NCI-H345 treated with DMSO at 0.1 percent for 48 hours (cell line): ENCODE measurements at regions not wholly inside any gene's neighbourhood (a gene's known extent, or its start where the extent isn't known, plus 50 kb on each side); places are given as distances from the start of the nearest gene placed in this dataset.

Experiments
- DNase-seq: peaks from one replicate; lab custom pipeline; 2025; ENCODE audit not compliant: unreplicated experiment; lab: John Stamatoyannopoulos, UW

DNA sequence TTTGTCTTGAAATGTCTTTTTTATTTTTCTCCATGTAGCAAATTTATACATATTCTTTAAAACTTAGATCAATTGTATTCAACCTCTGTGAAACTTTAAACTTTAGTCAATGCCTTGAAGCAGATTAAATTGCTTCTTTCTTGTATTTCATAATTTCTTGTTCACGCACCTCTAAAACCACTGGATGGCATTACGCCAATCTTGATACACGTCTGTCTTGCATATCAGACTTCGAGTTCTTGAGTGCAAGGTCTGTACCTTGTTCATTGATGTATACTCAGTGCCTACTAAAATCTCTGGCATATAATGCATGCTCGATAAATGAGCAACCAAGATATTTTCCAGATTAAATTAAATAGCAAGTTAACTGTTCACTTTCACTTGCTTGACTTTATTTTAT is 236.8 kb downstream of the CASP12 start:
- DNase-seq: no peak

DNA sequence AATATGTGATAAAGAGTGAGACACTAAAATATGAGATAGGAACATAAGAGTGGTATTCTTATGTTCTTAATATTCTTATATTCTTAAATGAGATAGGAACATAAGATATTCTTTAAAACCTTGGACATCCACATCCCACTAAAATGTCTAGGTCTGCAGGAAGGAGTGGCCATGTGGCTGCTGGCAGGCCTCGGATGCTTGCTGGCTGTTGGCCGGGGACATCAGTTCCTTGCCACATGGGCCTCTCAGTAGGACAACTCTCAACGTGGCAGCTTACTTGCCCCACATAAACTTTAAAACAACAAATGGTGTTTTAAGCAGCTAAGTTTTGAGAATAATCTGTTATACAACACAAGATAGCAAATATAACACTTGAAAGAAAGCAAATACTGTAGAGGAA is 240.1 kb downstream of the CASP12 start:
- DNase-seq: no peak

DNA sequence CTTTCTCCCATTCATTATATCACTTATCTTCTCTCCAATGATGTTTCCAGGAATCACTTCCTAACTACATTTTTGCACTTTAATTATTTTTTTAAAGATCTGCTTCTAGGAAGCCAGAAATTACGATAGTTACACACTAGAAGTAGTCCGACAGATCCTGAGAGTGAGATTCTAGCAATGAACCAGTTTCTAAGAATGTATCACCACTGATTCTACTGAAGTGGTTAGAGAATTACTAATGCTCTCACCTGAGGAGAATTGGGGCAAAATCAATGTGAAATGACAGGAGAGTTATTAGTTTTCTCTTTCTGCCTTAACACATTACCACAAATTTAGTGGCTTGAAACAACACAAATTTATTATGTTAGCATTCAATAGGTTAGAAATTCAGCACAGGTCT is 241.2 kb downstream of the CASP12 start:
- DNase-seq: no peak

DNA sequence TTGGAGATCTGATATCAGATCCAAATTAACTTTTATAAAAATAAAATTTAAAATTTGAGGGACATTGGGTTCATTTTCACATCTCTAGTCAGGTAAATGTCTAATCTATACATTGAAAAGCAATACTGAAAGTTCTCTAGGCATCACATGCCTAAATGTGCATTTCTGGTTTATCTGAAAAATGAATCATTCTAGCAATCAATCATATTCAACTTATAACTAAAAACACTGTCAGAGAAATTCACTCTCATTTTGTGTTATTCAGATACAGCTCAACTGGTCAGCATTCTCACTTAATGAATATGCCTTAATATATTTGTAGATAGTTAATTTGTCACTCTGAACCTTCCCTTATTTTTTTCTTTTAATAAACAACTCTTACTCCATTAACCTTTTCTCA is 243.2 kb downstream of the CASP12 start:
- no peak for DNase-seq

DNA sequence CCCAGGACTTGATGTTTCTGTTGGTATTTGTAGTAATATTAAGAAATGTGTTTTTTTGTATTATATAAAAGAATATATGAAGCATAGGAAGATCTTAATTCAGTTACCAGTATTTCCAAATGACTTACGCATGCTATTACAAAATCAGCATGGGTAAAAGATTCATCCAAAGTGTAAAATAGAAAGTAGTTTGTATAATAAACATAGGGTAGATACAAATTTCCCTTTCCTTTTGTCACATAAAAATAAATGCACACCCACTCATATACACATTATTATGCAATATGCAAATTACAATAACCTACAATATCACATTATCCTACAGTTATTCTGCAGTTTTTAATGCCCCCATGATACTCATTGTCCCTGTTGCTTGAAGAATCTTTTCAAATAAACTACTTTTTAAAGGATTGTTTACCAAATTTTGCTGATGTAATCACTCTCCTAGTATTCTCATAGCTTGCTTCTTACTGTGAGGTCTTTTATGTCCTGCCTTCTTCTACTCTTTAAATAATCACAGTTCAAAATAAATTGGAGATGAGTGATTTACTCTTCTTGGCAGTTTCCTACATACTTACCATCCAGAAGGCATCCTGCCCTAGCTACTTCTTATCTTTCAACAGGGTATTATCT is 244.0 kb downstream of the CASP12 start:
- no peak for DNase-seq

DNA sequence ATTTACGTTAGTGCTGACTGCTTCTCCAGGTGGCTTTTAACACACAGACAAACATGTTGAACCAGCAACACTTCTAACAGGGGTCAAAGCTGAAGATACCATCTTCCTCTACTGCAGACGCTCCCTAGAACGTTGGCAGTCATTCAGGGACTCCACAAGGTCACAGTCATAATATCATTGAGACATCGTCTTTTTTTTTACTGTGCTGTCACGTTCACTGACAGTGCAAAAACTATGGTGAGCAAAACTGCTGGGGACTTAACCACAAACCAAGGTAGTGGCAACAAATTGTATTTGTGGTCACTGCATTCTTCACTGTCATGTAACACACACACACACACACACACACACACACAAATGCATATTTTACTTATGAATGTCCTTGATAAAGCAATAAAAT is 244.9 kb downstream of the CASP12 start:
- no peak for DNase-seq

DNA sequence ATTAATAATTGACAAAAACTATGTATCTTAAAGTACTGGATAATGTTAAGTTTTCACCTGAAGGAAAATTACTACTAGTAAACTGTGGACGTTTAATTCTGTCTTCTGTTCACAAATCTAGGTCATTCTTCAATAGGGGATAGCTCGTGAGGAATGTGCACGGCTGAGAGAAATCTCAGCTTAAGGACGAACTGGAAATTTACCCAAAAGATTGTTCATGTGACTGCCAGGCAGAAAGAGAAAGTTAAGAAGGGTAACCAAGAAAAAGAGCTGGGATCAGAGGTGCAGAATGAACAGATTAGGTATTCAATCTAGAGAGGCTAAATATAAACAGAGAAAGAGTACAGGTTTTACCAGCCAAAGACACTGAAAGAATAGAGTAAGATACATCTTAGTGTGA is 245.3 kb downstream of the CASP12 start:
- DNase-seq: no peak

DNA sequence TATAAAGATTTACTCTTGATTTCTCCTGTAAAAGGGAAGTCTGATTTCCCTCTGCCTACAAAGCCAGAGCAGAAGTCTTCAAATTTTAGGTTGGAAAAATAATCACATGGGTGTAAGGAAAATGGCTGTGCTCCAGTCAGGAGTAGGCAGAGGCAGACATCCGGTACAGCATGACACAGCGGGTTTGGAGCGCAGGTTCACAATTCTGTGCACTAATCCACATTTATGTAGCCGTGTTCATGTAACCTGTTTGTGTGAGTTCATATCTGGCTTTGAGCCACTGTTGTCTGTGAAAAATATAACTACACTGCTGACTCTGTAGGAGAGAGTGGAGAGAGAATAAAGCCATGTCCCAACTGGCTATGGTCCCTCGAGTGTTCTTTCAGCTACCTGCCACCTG is 248.0 kb downstream of the CASP12 start:
- DNase-seq: no peak

DNA sequence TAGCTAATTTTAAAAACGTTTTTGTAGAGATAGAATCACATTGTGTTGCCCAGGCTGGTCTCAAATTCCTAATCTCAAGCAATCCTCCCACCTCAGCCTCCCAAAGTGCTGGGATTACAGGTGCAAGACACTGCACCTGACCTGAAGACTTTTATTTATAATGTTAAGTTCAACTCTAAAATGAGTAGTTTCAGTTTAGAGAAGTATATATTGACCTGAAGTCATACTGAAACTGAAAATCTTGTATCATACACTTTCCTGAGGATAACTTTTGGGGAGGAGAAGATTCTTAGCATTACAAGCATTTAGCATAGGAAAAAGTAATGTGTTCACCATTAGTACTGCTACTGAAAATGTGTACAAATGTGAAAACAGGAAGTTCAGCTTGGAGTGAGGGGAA is 249.3 kb downstream of the CASP12 start:
- no peak for DNase-seq

DNA sequence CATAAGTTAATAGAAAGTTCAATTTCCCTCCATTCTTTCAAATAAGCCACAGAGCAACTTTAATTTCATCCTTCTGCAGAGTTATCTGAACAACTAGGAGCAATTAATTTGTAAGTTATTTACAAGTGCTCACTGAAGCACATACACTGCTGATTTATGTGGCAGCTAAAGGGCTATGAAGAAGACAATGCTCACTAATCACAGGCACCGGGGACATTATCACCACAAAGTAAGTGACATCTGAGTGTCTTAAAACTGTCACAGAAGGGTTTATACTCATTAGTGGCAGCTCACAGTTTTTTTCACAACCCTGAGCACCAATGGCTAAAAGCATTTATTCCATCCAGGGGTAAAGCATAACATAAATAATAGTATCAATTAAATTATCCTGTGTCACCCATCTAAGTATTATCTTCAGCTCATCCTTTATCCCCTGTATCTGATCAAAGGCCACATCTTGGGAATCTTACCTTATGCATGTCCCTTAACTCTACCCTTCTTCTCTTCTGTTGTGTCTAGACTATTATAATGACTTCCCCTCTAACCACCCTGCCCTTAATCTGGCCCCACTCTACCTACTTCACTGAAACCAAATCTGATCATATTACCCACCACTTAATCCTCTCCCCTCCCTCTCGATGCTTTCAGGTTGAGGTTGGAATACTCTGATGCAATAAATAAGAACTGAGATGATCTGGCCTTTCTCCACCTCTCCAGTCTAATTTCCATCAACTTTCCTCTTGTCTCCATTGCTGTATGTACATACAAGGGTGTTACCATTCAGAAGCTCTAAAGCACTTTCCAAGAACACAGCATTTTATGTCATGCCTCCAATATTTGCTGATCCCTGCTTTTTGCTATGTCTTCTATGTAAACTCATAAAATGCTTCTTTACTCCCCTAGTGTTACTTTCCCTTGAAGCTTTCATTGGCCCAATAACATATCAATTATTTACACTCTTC is 252.7 kb downstream of the CASP12 start:
- DNase-seq: no peak

DNA sequence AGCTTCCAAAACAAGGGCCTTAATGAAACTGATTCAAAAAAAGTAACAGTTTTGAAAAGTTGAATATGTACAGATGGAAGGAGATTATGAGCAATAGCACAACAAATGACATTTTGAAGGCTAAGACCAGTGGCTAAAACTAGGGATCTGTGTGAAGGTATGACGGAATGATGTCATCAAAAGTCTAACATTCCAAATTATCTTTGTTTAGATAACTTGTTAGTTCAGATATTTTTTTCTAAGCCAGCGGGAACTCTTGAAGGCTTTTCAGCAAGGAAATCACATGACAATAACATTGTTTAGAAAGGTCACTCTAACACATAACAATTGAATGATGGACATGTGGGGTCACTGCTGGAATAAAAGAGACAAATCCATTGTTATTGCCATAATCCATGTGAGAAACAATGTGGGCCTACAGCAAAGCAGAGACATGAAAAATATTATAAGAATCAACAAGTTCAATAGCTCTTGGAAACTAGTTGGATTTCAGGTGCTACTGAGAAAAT is 260.5 kb downstream of the CASP12 start:
- no peak for DNase-seq

DNA sequence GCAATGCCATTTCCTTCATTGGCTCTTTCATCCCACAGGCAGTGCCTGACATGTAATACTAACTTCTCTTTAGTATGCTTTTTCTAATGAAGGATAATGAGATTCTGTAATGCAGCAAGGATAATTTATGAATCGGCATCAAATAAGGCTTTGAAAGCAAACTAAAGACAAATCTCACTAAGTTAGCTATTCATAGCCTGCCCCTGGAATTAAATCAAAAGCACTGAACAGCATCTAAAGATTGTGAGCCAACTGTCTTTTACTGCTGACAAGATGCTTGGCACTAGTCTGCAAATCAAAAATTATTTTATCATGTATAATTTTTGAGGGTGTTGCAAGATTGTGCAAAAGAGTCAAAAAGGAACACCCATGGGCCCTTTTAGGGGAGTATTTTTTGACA is 265.0 kb downstream of the CASP12 start:
- no peak for DNase-seq

DNA sequence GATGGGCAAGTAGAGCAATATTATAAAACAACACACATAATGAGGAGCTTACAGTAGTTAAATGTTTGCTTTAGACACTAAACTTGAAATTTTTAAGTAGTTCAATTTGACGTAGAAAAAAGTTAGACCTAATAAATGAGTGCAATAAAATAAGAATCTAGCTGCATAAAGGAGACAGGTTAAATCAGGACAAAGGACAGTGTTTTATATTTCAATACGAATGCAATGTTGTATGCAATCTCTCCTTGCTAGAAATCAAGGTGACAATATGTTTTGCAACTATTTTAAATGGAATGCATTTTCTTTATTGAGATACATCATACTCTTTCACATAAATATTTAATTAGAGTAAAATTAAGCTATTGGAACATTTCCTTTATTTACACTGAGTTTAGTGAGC is 267.9 kb downstream of the CASP12 start:
- no peak for DNase-seq

DNA sequence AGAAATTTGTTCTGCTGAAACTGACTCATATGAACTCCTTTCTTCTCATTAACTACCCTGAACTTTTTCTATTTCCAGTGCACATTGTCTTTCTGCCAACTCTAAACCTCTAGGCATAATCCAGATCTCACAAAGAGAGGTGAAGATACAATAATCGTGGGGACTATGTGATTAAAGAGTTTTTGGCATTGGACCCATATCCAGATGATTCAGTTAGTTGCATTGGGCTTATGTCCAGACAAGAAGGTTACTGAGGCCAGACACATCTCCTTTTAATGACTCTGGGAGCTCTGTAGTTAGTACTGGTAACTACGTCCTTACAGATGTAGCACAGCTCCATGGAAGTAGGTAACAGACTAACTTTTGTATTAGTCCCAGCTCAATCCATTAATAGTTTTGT is 273.0 kb downstream of the CASP12 start:
- DNase-seq: no peak

DNA sequence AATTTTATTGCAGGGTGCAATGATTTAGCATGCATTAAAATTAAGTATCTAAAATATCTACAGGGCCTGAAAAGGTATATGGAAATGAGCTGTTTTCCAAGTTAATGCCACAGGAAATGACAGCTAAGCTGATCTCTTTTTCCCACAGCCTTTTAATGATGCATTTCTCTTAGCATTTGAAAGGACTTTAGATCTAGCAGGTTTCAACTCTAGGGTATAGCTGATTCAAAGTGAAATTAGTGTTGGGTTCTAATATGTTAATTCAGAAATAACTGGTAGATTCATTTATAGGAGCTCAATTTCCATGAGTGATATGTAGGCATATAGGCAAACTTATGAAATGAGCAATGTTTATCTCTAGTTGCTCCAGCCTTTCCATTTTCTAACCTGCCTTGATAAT is 274.2 kb downstream of the CASP12 start:
- no peak for DNase-seq

DNA sequence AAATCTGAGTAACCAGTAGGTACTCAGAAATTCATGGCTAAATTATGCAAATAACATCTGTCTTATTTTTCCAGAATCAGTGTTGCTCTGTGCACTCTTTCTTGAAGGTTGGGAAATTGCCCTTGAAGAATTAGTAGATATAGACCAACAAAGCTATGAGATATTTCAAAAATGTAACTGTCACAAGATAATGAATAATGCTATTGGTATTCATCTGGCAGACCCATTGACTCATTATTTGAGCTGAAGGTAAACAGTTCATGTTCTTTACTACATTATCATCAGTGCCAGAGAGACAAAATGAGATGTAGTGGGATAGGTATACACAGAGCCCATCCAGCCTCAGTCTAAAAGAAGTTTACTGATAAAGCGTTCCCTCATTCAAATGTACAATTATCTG is 274.7 kb downstream of the CASP12 start:
- no peak for DNase-seq

DNA sequence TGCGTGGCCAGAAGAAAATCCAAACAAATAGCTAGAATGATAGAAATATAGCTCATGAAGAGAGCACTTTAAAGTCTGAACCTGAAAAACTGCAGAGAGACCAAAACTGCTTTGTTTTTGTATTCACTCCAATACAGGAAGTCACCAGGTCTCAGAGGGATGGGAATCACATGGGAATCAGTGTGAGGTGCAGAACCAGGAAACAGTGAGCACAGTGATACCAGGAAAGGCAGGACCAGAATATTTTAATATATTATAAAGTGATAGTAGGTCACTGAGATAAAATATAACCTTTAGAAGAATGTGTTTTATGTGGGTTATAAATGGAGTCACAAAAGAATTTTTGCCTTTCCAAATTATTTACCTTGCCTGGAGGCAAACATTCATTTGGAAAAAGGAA is 277.3 kb downstream of the CASP12 start:
- no peak for DNase-seq

DNA sequence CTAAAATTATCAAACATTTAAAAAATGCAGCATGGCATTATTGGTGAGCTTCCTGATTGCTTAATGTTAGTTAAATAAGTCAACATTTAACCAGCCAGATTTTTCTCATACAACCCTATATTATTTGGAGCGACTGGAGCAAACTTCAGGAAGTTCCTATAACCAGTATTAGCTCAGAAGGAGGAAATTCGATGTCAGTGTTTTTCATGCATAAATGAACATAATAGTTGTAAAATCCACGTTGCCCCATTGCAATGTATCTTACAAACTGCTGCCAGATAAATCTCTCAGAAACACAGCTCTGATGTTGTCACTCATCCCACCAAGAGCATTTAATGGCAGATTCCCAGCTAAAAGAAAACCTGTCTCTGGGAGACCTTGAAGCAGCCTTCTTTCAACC is 278.5 kb downstream of the CASP12 start:
- no peak for DNase-seq

DNA sequence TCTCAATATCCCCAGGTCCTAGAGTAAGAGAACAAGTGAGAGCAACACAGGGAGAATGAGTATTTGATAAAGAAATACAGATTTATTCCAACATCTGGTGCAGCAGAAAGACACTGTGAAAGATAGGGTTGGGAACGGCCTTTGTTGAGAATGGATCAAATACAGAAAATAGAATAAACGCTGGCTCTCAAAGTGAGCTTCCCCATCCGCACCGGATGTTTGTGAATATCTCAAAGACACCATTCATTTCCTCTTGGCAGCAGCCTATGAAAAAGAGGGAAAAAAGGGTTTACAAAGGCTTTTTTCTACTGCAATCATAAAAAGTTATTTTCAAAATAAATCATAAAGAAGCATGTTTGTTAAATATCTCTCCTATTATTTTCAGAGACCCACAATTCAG is 279.3 kb downstream of the CASP12 start:
- no peak for DNase-seq

DNA sequence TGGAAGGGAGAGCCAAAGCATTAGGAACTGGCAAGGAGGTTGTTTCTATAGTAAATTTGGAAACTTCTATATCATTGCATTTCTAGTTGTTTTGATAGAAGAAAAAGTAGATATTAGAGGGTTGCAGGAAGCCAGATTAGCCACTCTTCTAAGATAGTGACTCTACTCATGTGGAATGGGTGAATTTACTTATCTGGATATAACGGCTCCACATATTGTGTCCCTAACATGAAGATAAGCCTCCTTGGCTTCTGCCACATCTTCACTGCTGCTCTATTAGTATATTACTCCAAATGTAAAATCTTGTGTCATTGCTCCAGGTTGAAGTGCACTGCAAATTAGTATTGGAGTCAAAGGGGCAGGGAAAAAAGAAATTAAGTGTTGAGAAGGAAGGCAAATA is 283.3 kb downstream of the CASP12 start:
- DNase-seq: no peak

DNA sequence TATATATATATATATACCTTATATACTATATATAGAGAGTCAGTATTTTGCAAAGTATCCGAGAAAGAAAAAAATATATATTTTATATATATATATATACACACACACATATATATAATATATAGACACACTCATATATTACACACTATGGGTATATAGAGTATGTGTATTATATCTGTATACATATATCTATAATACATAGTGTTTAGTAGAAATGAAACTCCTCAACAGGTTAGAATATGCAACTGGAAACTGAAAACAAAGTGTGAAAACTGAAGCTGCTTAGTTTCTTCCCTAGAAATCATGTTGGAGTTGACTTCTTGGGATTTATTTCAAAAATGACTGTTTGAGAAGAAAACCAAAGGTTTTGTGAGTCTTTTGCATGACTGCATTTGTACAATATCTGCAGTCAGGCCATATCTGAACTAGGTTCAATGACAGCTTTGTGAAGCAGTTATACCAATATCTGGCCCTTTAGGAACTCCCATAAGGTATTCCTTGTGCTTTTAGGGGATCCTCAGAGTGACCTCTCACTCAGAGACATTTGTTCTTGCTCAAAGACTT is 284.1 kb downstream of the CASP12 start:
- no peak for DNase-seq

DNA sequence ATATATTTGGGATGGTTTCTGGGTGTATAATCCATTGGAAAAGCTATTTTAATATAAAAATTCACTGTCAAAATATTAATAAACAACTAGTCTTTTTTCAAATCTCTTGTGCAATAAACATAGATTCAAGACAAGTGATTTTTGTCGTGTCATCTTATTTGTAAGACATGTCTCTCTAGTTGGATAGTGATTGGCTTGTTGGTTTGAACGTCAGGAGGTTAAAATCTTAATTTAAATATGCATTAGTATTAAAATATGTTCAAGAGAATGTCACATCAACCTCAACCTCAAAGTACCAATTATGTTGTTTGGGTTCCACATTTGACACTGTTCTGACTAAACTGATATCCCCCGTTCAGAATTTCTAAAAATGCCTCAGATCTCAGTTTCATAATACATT is 287.6 kb downstream of the CASP12 start:
- no peak for DNase-seq
